ENCODE measurements at regions not wholly inside any gene's neighbourhood (a gene's known extent, or its start where the extent isn't known, plus 50 kb on each side); places are given as distances from the start of the nearest gene placed in this dataset.

GRCh38 chr4:17218786-17219185, 293.1 kb downstream of the QDPR start:
- no peak for TF ChIP-seq CTCF (IDR thresholded peaks at IDR 0.05)
- TF ChIP-seq EP300 (IDR thresholded peaks at IDR 0.05), result no peak

Data from sigmoid colon (tissue), 4 donors.